Testis (tissue), 2 donors: ENCODE measurements at regions not wholly inside any gene's neighbourhood (a gene's known extent, or its start where the extent isn't known, plus 50 kb on each side); places are given as distances from the start of the nearest gene placed in this dataset.

Experiments used
- CTCF ChIP-seq, 3 experiments: fragments of 450-650 bp in 2 of 3; fragments of 200-600 bp in 1 of 3; sonication (generic) in 1 of 3; IDR thresholded peaks; one replicate each; pipeline ENCODE4 v1.5.1; 2016 to 2019; ENCODE audit warnings: antibody characterized with exemption in 3 of 3, mild to moderate bottlenecking in 2 of 3, moderate library complexity in 1 of 3
- POLR2A ChIP-seq: fragments of 450-650 bp; IDR thresholded peaks from one replicate; pipeline ENCODE4 v1.6.1; 2017; ENCODE audit warnings: antibody characterized with exemption, mild to moderate bottlenecking, moderate library complexity

GRCh38 chr2:219976871-219977270 is 349.4 kb downstream of the SLC4A3 start:
- TF ChIP-seq CTCF (IDR thresholded peaks at IDR 0.05) (no peak), POLR2A (no peak)
